GM23338 (cell line): ENCODE measurements at regions not wholly inside any gene's neighbourhood (a gene's known extent, or its start where the extent isn't known, plus 50 kb on each side); places are given as distances from the start of the nearest gene placed in this dataset.

Source experiments
- ATAC-seq: fragments of 200-7000 bp; cut with Tn5 transposase; 3 replicates; pipeline ENCODE4 v1.9.1; 2020
- DNase-seq: peaks from one replicate; pipeline ENCODE4 v3.0.0-alpha.2; 2015; ENCODE audit warnings: low spot score
- H2AFZ ChIP-seq: fragments of 200-600 bp; sonication (generic); 2 replicates; pipeline ENCODE4 v1.8.0; 2016; ENCODE audit warnings: antibody characterized with exemption, mild to moderate bottlenecking, moderate library complexity
- H3F3A ChIP-seq: fragments of 200-600 bp; sonication (generic); replicated peaks from 2 replicates; pipeline ENCODE4 v1.8.0; 2017; ENCODE audit warnings: antibody characterized with exemption, mixed run types, low read depth
- H3K27ac ChIP-seq: fragments of 200-600 bp; sonication (generic); 2 replicates; pipeline ENCODE4 v1.6.1; 2016; ENCODE audit warnings: low read depth
- H3K27me3 ChIP-seq: fragments of 200-600 bp; sonication (generic); 2 replicates; pipeline ENCODE4 v1.8.0; 2016; ENCODE audit warnings: mild to moderate bottlenecking, mixed run types, moderate library complexity; ENCODE audit not compliant: insufficient read depth
- H3K36me3 ChIP-seq: fragments of 200-600 bp; sonication (generic); 2 replicates; pipeline ENCODE4 v1.8.0; 2016; ENCODE audit warnings: mild to moderate bottlenecking; ENCODE audit not compliant: insufficient read depth
- H3K4me1 ChIP-seq: fragments of 200-600 bp; sonication (generic); 2 replicates; pipeline ENCODE4 v1.8.0; 2016; ENCODE audit warnings: mild to moderate bottlenecking, moderate library complexity; ENCODE audit not compliant: insufficient read depth
- H3K4me2 ChIP-seq: fragments of 200-600 bp; sonication (generic); 2 replicates; pipeline ENCODE4 v1.7.1; 2017; ENCODE audit warnings: mixed run types
- H3K4me3 ChIP-seq: fragments of 200-600 bp; sonication (generic); 2 replicates; pipeline ENCODE4 v1.6.1; 2016; ENCODE audit warnings: mixed run types
- H3K79me2 ChIP-seq: fragments of 200-600 bp; sonication (generic); replicated peaks from 2 replicates; pipeline ENCODE4 v1.8.0; 2017; ENCODE audit warnings: mild to moderate bottlenecking; ENCODE audit not compliant: insufficient read depth
- H3K9me2 ChIP-seq: fragments of 200-600 bp; sonication (generic); 2 replicates; pipeline ENCODE4 v1.8.0; 2017; ENCODE audit not compliant: insufficient read depth
- H4K20me1 ChIP-seq: fragments of 200-600 bp; sonication (generic); replicated peaks from 2 replicates; pipeline ENCODE4 v1.8.0; 2017; ENCODE audit warnings: mild to moderate bottlenecking; ENCODE audit not compliant: insufficient read depth
- H3K27ac Mint-ChIP-seq: 2 replicates; pipeline ENCODE4 v1.8.0; 2020; ENCODE audit warnings: inconsistent platforms, mild to moderate bottlenecking, moderate library complexity, mixed read lengths
- H3K27me3 Mint-ChIP-seq: 3 replicates; pipeline ENCODE4 v1.8.0; 2022; ENCODE audit warnings: low read depth, mild to moderate bottlenecking, moderate library complexity, mixed read lengths, inconsistent platforms; ENCODE audit not compliant: insufficient read depth, poor library complexity
- H3K36me3 Mint-ChIP-seq: 3 replicates; pipeline ENCODE4 v1.8.0; 2021; ENCODE audit warnings: low read depth, mild to moderate bottlenecking, inconsistent platforms, moderate library complexity, mixed read lengths
- H3K4me1 Mint-ChIP-seq: 3 replicates; pipeline ENCODE4 v1.8.0; 2020; ENCODE audit warnings: mild to moderate bottlenecking, inconsistent platforms, mixed read lengths
- H3K4me3 Mint-ChIP-seq: 3 replicates; pipeline ENCODE4 v1.8.0; 2021; ENCODE audit warnings: moderate library complexity, mild to moderate bottlenecking, inconsistent platforms, mixed read lengths
- H3K9me3 Mint-ChIP-seq: 3 replicates; pipeline ENCODE4 v1.8.0; 2020; ENCODE audit warnings: moderate library complexity, mild to moderate bottlenecking, inconsistent platforms, mixed read lengths
- CTCF ChIP-seq, 2 experiments: fragments of 200-600 bp in 1 of 2; sonication (generic) in 1 of 2; conservative IDR thresholded peaks; 2 replicates each; pipeline versions ENCODE4 v1.5.1 to v1.6.1; 2016 to 2017; ENCODE audit warnings: antibody characterized with exemption in 2 of 2, low read depth in 2 of 2, mild to moderate bottlenecking in 2 of 2, moderate library complexity in 1 of 2
- EZH2 ChIP-seq: fragments of 200-600 bp; sonication (generic); IDR thresholded peaks from one replicate; pipeline ENCODE4 v1.8.0; 2017; ENCODE audit warnings: antibody characterized with exemption, mild to moderate bottlenecking, low read depth; ENCODE audit not compliant: unreplicated experiment
- EZH2phosphoT487 ChIP-seq: fragments of 200-600 bp; sonication (generic); IDR thresholded peaks from one replicate; pipeline ENCODE4 v1.8.1; 2018; ENCODE audit warnings: antibody characterized with exemption; ENCODE audit not compliant: unreplicated experiment
- JUNB ChIP-seq: IDR thresholded peaks from one replicate; pipeline ENCODE4 v1.6.1; 2016; ENCODE audit warnings: antibody characterized with exemption; ENCODE audit not compliant: unreplicated experiment
- NANOG ChIP-seq: IDR thresholded peaks from 2 replicates; pipeline ENCODE4 v1.6.1; 2016; ENCODE audit warnings: antibody characterized with exemption, borderline replicate concordance
- POLR2AphosphoS5 ChIP-seq: IDR thresholded peaks from 2 replicates; pipeline ENCODE4 v1.6.1; 2016; ENCODE audit warnings: antibody characterized with exemption, low read depth
- REST ChIP-seq: IDR thresholded peaks from one replicate; pipeline ENCODE4 v1.6.1; 2018; ENCODE audit warnings: antibody characterized with exemption; ENCODE audit not compliant: unreplicated experiment
- STAT1 ChIP-seq: IDR thresholded peaks from one replicate; pipeline ENCODE4 v1.6.1; 2016; ENCODE audit warnings: antibody characterized with exemption; ENCODE audit not compliant: unreplicated experiment
- ZNF114 ChIP-seq: fragments of 250-450 bp; sonication (Bioruptor Pico); IDR thresholded peaks from 2 replicates; pipeline ENCODE4 v1.5.0; 2020; ENCODE audit warnings: mild to moderate bottlenecking, moderate library complexity
- ZNF462 ChIP-seq: fragments of 250-450 bp; sonication (Bioruptor Pico); IDR thresholded peaks from 2 replicates; pipeline ENCODE4 v1.5.0; 2020; ENCODE audit warnings: mild to moderate bottlenecking, moderate library complexity

DNA sequence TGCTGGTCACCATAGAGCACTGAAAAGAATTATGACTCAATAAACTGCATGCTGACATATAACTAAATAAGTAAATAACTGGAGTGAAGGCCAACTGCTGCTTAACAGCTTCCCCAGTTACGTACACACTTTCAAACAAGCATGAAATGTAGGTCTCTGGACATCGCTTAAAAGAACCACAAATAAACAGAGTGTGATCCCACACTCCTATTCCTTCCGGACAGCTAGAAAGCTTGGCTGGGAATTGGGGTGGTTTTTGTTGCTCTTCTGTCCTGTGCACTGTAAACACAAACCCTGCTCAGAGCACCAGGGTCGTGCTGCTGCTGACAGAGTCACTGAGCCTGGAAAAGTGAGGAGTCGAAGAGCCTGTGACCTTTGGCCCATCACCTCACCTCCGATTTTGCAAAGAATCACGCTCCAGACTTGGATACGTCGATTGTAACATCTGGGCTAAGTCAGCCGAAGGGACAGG is 162.7 kb upstream of the NT5C1B start:
- Mint-ChIP-seq H3K36me3 (no peaks in the 10 kb centered on the region), H3K4me1 (no peaks in the 10 kb centered on the region), H3K4me3 (no peak overlapping the region), H3K27ac (no peak overlapping the region), H3K27me3 (no peaks in the 10 kb centered on the region), H3K9me3 (no peaks in the 10 kb centered on the region)
- H3K4me2 ChIP-seq = no peak overlapping the region
- H3K4me1 ChIP-seq = no peaks in the 10 kb centered on the region
- H3K36me3 ChIP-seq = no peaks in the 10 kb centered on the region
- no peaks in the 10 kb centered on the region for H3K79me2 ChIP-seq
- TF ChIP-seq EZH2phosphoT487 (no peak), ZNF114 (CRISPR knock-in tag) (no peak), REST (no peak), POLR2AphosphoS5 (no peak), NANOG (no peak), EZH2 (no peak)
- H3K4me3 ChIP-seq = no peak overlapping the region
- H3F3A ChIP-seq = no peaks in the 10 kb centered on the region
- no peaks in the 10 kb centered on the region for H4K20me1 ChIP-seq
- H2AFZ ChIP-seq = no peak overlapping the region
- no peaks in the 10 kb centered on the region for H3K9me2 ChIP-seq
- H3K27ac ChIP-seq = no peak overlapping the region
- DNase-seq (no peak), ATAC-seq (no peak)
- H3K27me3 ChIP-seq = no peaks in the 10 kb centered on the region

DNA sequence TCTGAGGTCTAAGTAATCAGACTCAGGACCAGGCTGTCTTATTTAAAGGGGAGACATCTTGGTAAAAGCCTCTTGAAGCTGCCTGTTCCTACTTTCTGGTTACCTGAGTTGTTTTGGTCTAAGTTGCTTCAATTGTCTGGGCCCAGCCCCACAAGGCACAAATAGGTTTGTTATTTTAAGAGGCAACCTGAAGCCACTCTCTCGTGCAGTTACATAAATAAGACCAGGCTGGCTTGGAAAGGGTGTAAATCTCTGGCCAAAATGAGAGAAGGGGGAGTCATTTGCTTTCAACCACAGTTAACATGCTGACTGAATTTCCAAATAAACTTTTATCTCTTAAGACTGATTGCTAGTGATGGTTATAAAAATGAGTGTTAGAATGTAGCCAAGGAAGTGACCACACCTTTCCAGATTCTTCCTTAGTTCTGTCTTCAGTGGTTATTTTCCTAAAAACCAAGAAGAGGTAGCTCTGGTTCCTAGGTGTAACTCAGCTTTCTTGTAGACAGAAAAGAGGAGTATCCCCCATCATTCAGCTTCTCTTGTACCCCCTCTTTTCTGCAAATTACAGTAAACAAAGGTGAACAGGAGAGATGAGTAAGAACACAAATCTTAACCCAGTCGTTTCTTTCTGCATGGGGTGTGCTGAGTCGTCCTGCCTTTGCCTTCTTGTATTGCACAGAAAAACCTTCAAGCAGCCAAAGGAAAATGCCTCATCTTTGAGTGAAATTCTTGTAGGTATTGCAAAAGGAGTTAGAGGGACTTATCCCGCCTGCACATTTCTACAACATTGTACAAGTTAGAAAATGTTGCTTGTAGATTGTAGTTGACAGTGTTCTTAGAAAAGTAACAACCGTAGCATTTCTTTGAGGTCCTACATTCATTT is 161.5 kb upstream of the NT5C1B start:
- H3F3A ChIP-seq = no peaks in the 10 kb centered on the region
- no peak overlapping the region for H3K27ac Mint-ChIP-seq
- H4K20me1 ChIP-seq = no peaks in the 10 kb centered on the region
- no peaks in the 10 kb centered on the region for H3K4me1 Mint-ChIP-seq
- no peak overlapping the region for H3K4me3 ChIP-seq
- H3K27me3 Mint-ChIP-seq = no peaks in the 10 kb centered on the region
- no peak for ATAC-seq
- no peak for DNase-seq
- no peaks in the 10 kb centered on the region for H3K9me2 ChIP-seq
- H2AFZ ChIP-seq = peak overlapping the region; percentile 39
- H3K4me3 Mint-ChIP-seq = no peak overlapping the region
- H3K79me2 ChIP-seq = no peaks in the 10 kb centered on the region
- no peaks in the 10 kb centered on the region for H3K4me1 ChIP-seq
- H3K36me3 Mint-ChIP-seq = no peaks in the 10 kb centered on the region
- no peaks in the 10 kb centered on the region for H3K36me3 ChIP-seq
- no peak overlapping the region for H3K4me2 ChIP-seq
- H3K27ac ChIP-seq = no peak overlapping the region
- H3K27me3 ChIP-seq = no peaks in the 10 kb centered on the region
- H3K9me3 Mint-ChIP-seq = no peaks in the 10 kb centered on the region
- TF ChIP-seq JUNB (no peak), EZH2phosphoT487 (no peak), STAT1 (no peak), NANOG (no peak), ZNF462 (CRISPR knock-in tag) (no peak), CTCF (conservative IDR thresholded peaks at IDR 0.05; ENCODE audit: low read depth in 2 of 2) (no peak)
